GM23248 (cell line): ENCODE measurements at regions not wholly inside any gene's neighbourhood (a gene's known extent, or its start where the extent isn't known, plus 50 kb on each side); places are given as distances from the start of the nearest gene placed in this dataset.

Experiments used
- DNase-seq: peaks from one replicate; pipeline ENCODE4 v3.0.0-alpha.2; 2015
- H2AFZ ChIP-seq: fragments of 200-600 bp; sonication (generic); 2 replicates; pipeline ENCODE4 v1.6.1; 2016; ENCODE audit warnings: antibody characterized with exemption
- H3F3A ChIP-seq: fragments of 200-600 bp; sonication (generic); 2 replicates; pipeline ENCODE4 v1.6.1; 2016; ENCODE audit warnings: mild to moderate bottlenecking, antibody characterized with exemption, mixed run types; ENCODE audit not compliant: insufficient read depth
- H3K27ac ChIP-seq: fragments of 200-600 bp; sonication (generic); 2 replicates; pipeline ENCODE4 v1.5.1; 2016; ENCODE audit warnings: mild to moderate bottlenecking
- H3K27me3 ChIP-seq: fragments of 200-600 bp; sonication (generic); replicated peaks from 2 replicates; pipeline ENCODE4 v1.6.1; 2016; ENCODE audit warnings: mild to moderate bottlenecking; ENCODE audit not compliant: insufficient read depth
- H3K36me3 ChIP-seq: fragments of 200-600 bp; sonication (generic); 2 replicates; pipeline ENCODE4 v1.6.1; 2016; ENCODE audit warnings: low read depth, mild to moderate bottlenecking
- H3K4me1 ChIP-seq: fragments of 200-600 bp; sonication (generic); 2 replicates; pipeline ENCODE4 v1.6.1; 2016; ENCODE audit warnings: mild to moderate bottlenecking; ENCODE audit not compliant: insufficient read depth
- H3K4me2 ChIP-seq: fragments of 200-600 bp; sonication (generic); one replicate; pipeline ENCODE4 v1.6.1; 2016; ENCODE audit warnings: mild to moderate bottlenecking; ENCODE audit not compliant: unreplicated experiment
- H3K4me3 ChIP-seq: fragments of 200-600 bp; sonication (generic); 2 replicates; pipeline ENCODE4 v1.5.1; 2016; ENCODE audit warnings: mild to moderate bottlenecking
- H3K79me2 ChIP-seq: fragments of 200-600 bp; sonication (generic); 2 replicates; pipeline ENCODE4 v1.6.1; 2016; ENCODE audit warnings: mild to moderate bottlenecking; ENCODE audit not compliant: insufficient read depth
- H3K9ac ChIP-seq: fragments of 200-600 bp; sonication (generic); 2 replicates; pipeline ENCODE4 v1.6.1; 2016; ENCODE audit warnings: mild to moderate bottlenecking
- H3K9me2 ChIP-seq: fragments of 200-600 bp; sonication (generic); 2 replicates; pipeline ENCODE4 v1.6.1; 2016; ENCODE audit warnings: mixed run types, mild to moderate bottlenecking, moderate library complexity; ENCODE audit not compliant: insufficient read depth
- H3K9me3 ChIP-seq: fragments of 200-600 bp; sonication (generic); one replicate; pipeline ENCODE4 v1.6.1; 2017; ENCODE audit warnings: low read depth
- H4K20me1 ChIP-seq: fragments of 200-600 bp; sonication (generic); 2 replicates; pipeline ENCODE4 v1.6.0; 2016; ENCODE audit not compliant: insufficient read depth
- EZH2 ChIP-seq: fragments of 200-600 bp; sonication (generic); IDR thresholded peaks from 2 replicates; pipeline ENCODE4 v1.6.1; 2018; ENCODE audit warnings: antibody characterized with exemption, mild to moderate bottlenecking; ENCODE audit not compliant: insufficient read depth, poor library complexity, severe bottlenecking
- EZH2phosphoT487 ChIP-seq: fragments of 200-600 bp; sonication (generic); IDR thresholded peaks from 2 replicates; pipeline ENCODE4 v1.6.1; 2018; ENCODE audit warnings: antibody characterized with exemption, moderate library complexity, mild to moderate bottlenecking, low read depth; ENCODE audit not compliant: insufficient read depth
- WGBS, 2 experiments: methylation state at CpG; one replicate each; pipeline ENCODE4 v1.1.6; 2015 to 2017; ENCODE audit warnings: low lambda C conversion rate in 2 of 2, low coverage in 1 of 2; ENCODE audit errors: missing lambda C conversion rate in 2 of 2; 5-methylcytosine and 5-hydroxymethylcytosine counted together
- in situ Hi-C: fragments of 300-500 bp; cut with MboI; formaldehyde crosslinking; loops from 2 replicates; pipeline ENCODE4 v1.15.0; 2020

GRCh38 chr1:199010492-199010891 is 371.7 kb downstream of the PTPRC start:
- H2AFZ ChIP-seq = no peak overlapping the region
- H3K4me3 ChIP-seq = no peak overlapping the region
- H3K9me3 ChIP-seq = no peaks in the 10 kb centered on the region
- H3F3A ChIP-seq = no peaks in the 10 kb centered on the region
- 59 to 65% methylated on average over 4 of the region's 4 CpGs for WGBS, 2 experiments
- H3K27ac ChIP-seq = no peak overlapping the region
- H3K4me2 ChIP-seq = no peak overlapping the region
- in situ Hi-C loops = no loop called here
- H3K9me2 ChIP-seq = no peaks in the 10 kb centered on the region
- TF ChIP-seq EZH2phosphoT487 = no peak
- TF ChIP-seq EZH2 = no peak
- H3K27me3 ChIP-seq = no peaks in the 10 kb centered on the region
- no peaks in the 10 kb centered on the region for H3K4me1 ChIP-seq
- H4K20me1 ChIP-seq = no peaks in the 10 kb centered on the region
- no peaks in the 10 kb centered on the region for H3K36me3 ChIP-seq
- H3K79me2 ChIP-seq = no peaks in the 10 kb centered on the region
- no peak overlapping the region for H3K9ac ChIP-seq
- no peak for DNase-seq

- Histone ChIP-seq H3K4me3 (no peak overlapping the region), H3K4me2 (no peak overlapping the region), H3F3A (no peaks in the 10 kb centered on the region), H3K4me1 (no peaks in the 10 kb centered on the region), H3K27ac (no peak overlapping the region), H3K27me3 (no peaks in the 10 kb centered on the region), H3K9ac (no peak overlapping the region), H3K36me3 (no peaks in the 10 kb centered on the region), H3K79me2 (no peaks in the 10 kb centered on the region), H3K9me2 (no peaks in the 10 kb centered on the region), H4K20me1 (no peaks in the 10 kb centered on the region), H2AFZ (peak overlapping the region; percentile 52; the same call in 1 of the 2 replicates), H3K9me3 (no peaks in the 10 kb centered on the region)
- no peak for TF ChIP-seq EZH2phosphoT487
- no peak for TF ChIP-seq EZH2
- in situ Hi-C loops = no loop called here
- 34 to 43% methylated on average over 2 of the region's 2 CpGs for WGBS, 2 experiments
- DNase-seq = peak; percentile 21
These were observed 372.1 kb downstream of the PTPRC start for GRCh38 chr1:199010933-199011332.

DNA sequence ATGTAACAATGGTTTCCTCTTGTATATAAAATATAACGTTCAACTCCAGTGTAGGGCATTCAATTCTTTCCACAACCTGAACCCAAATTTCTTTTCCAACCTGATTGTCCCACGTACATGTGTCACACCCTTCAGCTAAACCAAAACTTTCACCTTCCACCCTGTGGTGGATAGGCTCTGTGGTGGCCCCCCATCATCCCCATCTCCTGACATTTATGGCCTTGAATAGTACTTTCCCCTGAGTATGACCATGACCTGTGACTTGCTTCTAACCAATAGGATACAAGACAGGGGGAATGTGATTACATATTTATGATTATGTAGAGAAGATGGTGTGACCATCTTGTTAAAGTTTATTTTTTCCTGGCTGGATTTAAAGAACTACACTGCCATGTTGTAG is 377.0 kb downstream of the PTPRC start:
- 7 to 14% methylated on average over 2 of the region's 2 CpGs for whole genome bisulfite sequencing, 2 experiments

GRCh38 chr1:199018471-199019135 is 379.8 kb downstream of the PTPRC start:
- no peaks in the 10 kb centered on the region for H3K27me3 ChIP-seq
- no peak overlapping the region for H2AFZ ChIP-seq
- H3K9me3 ChIP-seq = no peaks in the 10 kb centered on the region
- no peak overlapping the region for H3K4me3 ChIP-seq
- H3K4me2 ChIP-seq = no peak overlapping the region
- no peaks in the 10 kb centered on the region for H4K20me1 ChIP-seq
- no peak for DNase-seq
- no peak overlapping the region for H3K9ac ChIP-seq
- no peaks in the 10 kb centered on the region for H3K4me1 ChIP-seq
- WGBS, 2 experiments = 40 to 60% methylated on average over 2 of the region's 2 CpGs
- H3K79me2 ChIP-seq = no peaks in the 10 kb centered on the region
- H3K9me2 ChIP-seq = no peaks in the 10 kb centered on the region
- H3K27ac ChIP-seq = no peak overlapping the region
- H3K36me3 ChIP-seq = no peaks in the 10 kb centered on the region
- H3F3A ChIP-seq = no peaks in the 10 kb centered on the region
- in situ Hi-C loops = no loop called here
- TF ChIP-seq EZH2phosphoT487 (no peak), EZH2 (no peak)

More for the DNA sequence above, 377.0 kb downstream of the PTPRC start:
- Histone ChIP-seq H3K27ac (no peak overlapping the region), H3K9ac (no peak overlapping the region), H3K9me2 (no peaks in the 10 kb centered on the region), H3K4me1 (no peaks in the 10 kb centered on the region), H3K4me3 (no peak overlapping the region), H3F3A (no peaks in the 10 kb centered on the region), H4K20me1 (no peaks in the 10 kb centered on the region), H3K27me3 (no peaks in the 10 kb centered on the region), H3K4me2 (no peak overlapping the region), H3K79me2 (no peaks in the 10 kb centered on the region), H3K9me3 (no peaks in the 10 kb centered on the region), H2AFZ (no peak overlapping the region), H3K36me3 (no peaks in the 10 kb centered on the region)
- TF ChIP-seq EZH2phosphoT487 (no peak), EZH2 (no peak)
- in situ Hi-C loops = no loop called here
- DNase-seq = no peak

DNA sequence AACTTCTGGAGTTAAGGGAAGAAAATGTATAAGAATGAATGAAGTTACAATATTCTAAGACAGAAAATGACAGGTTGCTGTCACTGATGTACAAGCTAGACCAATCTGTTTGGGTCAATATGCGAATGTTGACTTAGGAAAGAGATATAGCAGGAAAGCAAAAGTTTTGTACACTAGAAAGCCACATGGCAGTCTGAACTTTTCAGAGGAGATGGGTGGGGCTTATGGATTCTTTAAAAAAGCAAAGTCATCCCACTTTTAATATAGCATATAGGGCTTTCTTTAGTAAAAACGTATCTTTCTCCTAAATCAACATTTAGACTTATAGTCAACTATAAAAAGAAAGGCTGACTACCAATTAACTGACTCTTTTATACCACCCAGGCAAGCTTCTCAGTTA is 381.2 kb downstream of the PTPRC start:
- WGBS, 2 experiments = 10 to 21% methylated on average over 2 of the region's 2 CpGs
- no peak overlapping the region for H3K27ac ChIP-seq
- TF ChIP-seq EZH2phosphoT487 = no peak
- no peak for TF ChIP-seq EZH2
- no peaks in the 10 kb centered on the region for H3K79me2 ChIP-seq
- H3K27me3 ChIP-seq = no peaks in the 10 kb centered on the region
- H3K9me3 ChIP-seq = no peaks in the 10 kb centered on the region
- H3K4me3 ChIP-seq = no peak overlapping the region
- no peaks in the 10 kb centered on the region for H4K20me1 ChIP-seq
- H3K9me2 ChIP-seq = no peaks in the 10 kb centered on the region
- in situ Hi-C loops = no loop called here
- no peak overlapping the region for H2AFZ ChIP-seq
- no peak for DNase-seq
- H3K4me2 ChIP-seq = no peak overlapping the region
- H3K9ac ChIP-seq = no peak overlapping the region
- no peaks in the 10 kb centered on the region for H3K4me1 ChIP-seq
- no peaks in the 10 kb centered on the region for H3F3A ChIP-seq
- H3K36me3 ChIP-seq = no peaks in the 10 kb centered on the region
